ENCODE measurements at regions not wholly inside any gene's neighbourhood (a gene's known extent, or its start where the extent isn't known, plus 50 kb on each side); places are given as distances from the start of the nearest gene placed in this dataset.

GRCh38 chr3:168384990-168385389, 289.3 kb upstream of the GOLIM4 start:
- no peak for TF ChIP-seq EZH2 (IDR thresholded peaks at IDR 0.05; ENCODE audit: insufficient read depth, poor library complexity, severe bottlenecking)
- TF ChIP-seq EZH2phosphoT487 (IDR thresholded peaks at IDR 0.05; ENCODE audit: insufficient read depth, low read depth), result no peak

Data from GM23248 (cell line).